H1 (cell line): ENCODE measurements at regions not wholly inside any gene's neighbourhood (a gene's known extent, or its start where the extent isn't known, plus 50 kb on each side); places are given as distances from the start of the nearest gene placed in this dataset.

Experiments
- CTCF ChIA-PET: fragments of 300-600 bp; sonication (Branson Sonifier 250); formaldehyde crosslinking; loops from one replicate; lab custom pipeline; 2021; ENCODE audit not compliant: partially characterized antibody; lab: Charles Lee
- POLR2A ChIA-PET: fragments of 300-600 bp; sonication (Branson Sonifier 250); formaldehyde crosslinking; loops from one replicate; lab custom pipeline; 2021; ENCODE audit warnings: inconsistent platforms; ENCODE audit not compliant: partially characterized antibody; lab: Charles Lee
- DNase-seq, 2 experiments: peaks; one replicate each; pipeline versions ENCODE4 v3.0.0 to v3.0.0-alpha.2; 2010 to 2022; ENCODE audit warnings: low spot score in 2 of 2, low read depth in 1 of 2, mixed read lengths in 1 of 2
- FAIRE-seq: peaks from 2 replicates; lab custom pipeline; 2011; peaks lifted over from hg19 to GRCh38; lab: Jason Lieb, UNC
- H2AFZ ChIP-seq: 2 replicates; pipeline ENCODE4 v1.8.1; 2012; ENCODE audit warnings: low read length, inconsistent platforms
- H2AK5ac ChIP-seq: 2 replicates; pipeline ENCODE4 v1.6.1; 2013; ENCODE audit warnings: low read depth, low read length
- H2BK120ac ChIP-seq: replicated peaks from 2 replicates; pipeline ENCODE3; 2013; ENCODE audit warnings: low read depth, low read length, inconsistent platforms
- H2BK12ac ChIP-seq: 2 replicates; pipeline ENCODE4 v1.6.1; 2013; ENCODE audit warnings: low read depth, low read length
- H2BK15ac ChIP-seq: 2 replicates; pipeline ENCODE4 v1.6.1; 2013; ENCODE audit warnings: low read length
- H2BK20ac ChIP-seq: 2 replicates; pipeline ENCODE4 v1.6.1; 2013; ENCODE audit warnings: low read length
- H2BK5ac ChIP-seq: 2 replicates; pipeline ENCODE4 v1.6.1; 2013; ENCODE audit warnings: low read depth, low read length
- H3K14ac ChIP-seq: 2 replicates; pipeline ENCODE4 v1.6.1; 2013; ENCODE audit warnings: inconsistent platforms; ENCODE audit not compliant: insufficient read length
- H3K18ac ChIP-seq: 2 replicates; pipeline ENCODE4 v1.6.1; 2013; ENCODE audit warnings: low read length; ENCODE audit errors: extremely low read depth
- H3K23ac ChIP-seq: 2 replicates; pipeline ENCODE4 v1.6.1; 2013; ENCODE audit warnings: inconsistent platforms; ENCODE audit not compliant: insufficient read length
- H3K23me2 ChIP-seq: 2 replicates; pipeline ENCODE4 v1.6.1; 2013; ENCODE audit warnings: low read depth, low read length
- H3K27ac ChIP-seq: 2 replicates; pipeline ENCODE4 v1.6.1; 2011; ENCODE audit warnings: low read depth, low read length, inconsistent platforms
- H3K27me3 ChIP-seq, 4 experiments: replicated peaks in 1 of 4; 1 replicate in 1 of 4; 2 replicates in 3 of 4; pipeline versions ENCODE4 v1.6.1 to v1.8.1; 2011 to 2013; ENCODE audit warnings: low read length in 3 of 4, mild to moderate bottlenecking in 3 of 4, inconsistent platforms in 2 of 4, mixed read lengths in 2 of 4, moderate library complexity in 1 of 4; ENCODE audit not compliant: control insufficient read depth in 3 of 4, insufficient read depth in 3 of 4; ENCODE audit errors: extremely low read depth in 1 of 4
- H3K36me3 ChIP-seq, 4 experiments: 2 replicates each; pipeline versions ENCODE4 v1.6.1 to v1.8.1; 2011 to 2013; ENCODE audit warnings: mild to moderate bottlenecking in 4 of 4, low read length in 3 of 4, moderate library complexity in 2 of 4, control low read depth in 1 of 4, inconsistent platforms in 1 of 4; ENCODE audit not compliant: insufficient read depth in 4 of 4, control insufficient read depth in 2 of 4
- H3K4ac ChIP-seq: replicated peaks from 2 replicates; pipeline ENCODE3; 2013; ENCODE audit warnings: low read length, low read depth, mixed read lengths, inconsistent platforms; ENCODE audit not compliant: insufficient read length
- H3K4me1 ChIP-seq, 4 experiments: replicated peaks in 1 of 4; 1 replicate in 1 of 4; 2 replicates in 3 of 4; pipeline versions ENCODE4 v1.6.1 to v1.8.1; 2011 to 2013; ENCODE audit warnings: low read length in 3 of 4, inconsistent platforms in 2 of 4, mixed read lengths in 1 of 4; ENCODE audit not compliant: insufficient read depth in 4 of 4, control insufficient read depth in 3 of 4
- H3K4me2 ChIP-seq, 2 experiments: 2 replicates each; pipeline versions ENCODE4 v1.6.1 to v1.8.1; 2011 to 2013; ENCODE audit warnings: low read depth in 2 of 2, low read length in 2 of 2, control low read depth in 1 of 2, inconsistent platforms in 1 of 2, mild to moderate bottlenecking in 1 of 2; ENCODE audit not compliant: insufficient read depth in 1 of 2
- H3K4me3 ChIP-seq, 4 experiments: fragments of 200-600, 300-600 bp in 1 of 4; sonication (generic), shearing (Covaris generic), sonication (Bioruptor Twin) in 1 of 4; 2 replicates each; pipeline versions ENCODE4 v1.5.1 to v1.8.1; 2011 to 2016; ENCODE audit warnings: low read length in 4 of 4, low read depth in 3 of 4, control low read depth in 2 of 4, inconsistent platforms in 2 of 4, mild to moderate bottlenecking in 2 of 4, mixed read lengths in 1 of 4, moderate library complexity in 1 of 4; ENCODE audit not compliant: insufficient read depth in 2 of 4; ENCODE audit errors: extremely low read depth in 1 of 4
- H3K56ac ChIP-seq: replicated peaks from 2 replicates; pipeline ENCODE3; 2013; ENCODE audit warnings: low read depth, mild to moderate bottlenecking, mixed read lengths, low read length, inconsistent platforms; ENCODE audit not compliant: insufficient read length
- H3K79me1 ChIP-seq: 2 replicates; pipeline ENCODE4 v1.6.1; 2013; ENCODE audit warnings: low read depth, low read length, control low read depth
- H3K79me2 ChIP-seq, 2 experiments: 2 replicates each; pipeline versions ENCODE4 v1.6.1 to v1.8.1; 2012 to 2013; ENCODE audit warnings: low read length in 2 of 2, mild to moderate bottlenecking in 2 of 2, inconsistent platforms in 1 of 2; ENCODE audit not compliant: insufficient read depth in 2 of 2, control insufficient read depth in 1 of 2
- H3K9ac ChIP-seq, 4 experiments: replicated peaks in 1 of 4; 1 replicate in 1 of 4; 2 replicates in 3 of 4; pipeline versions ENCODE4 v1.6.1 to v1.8.1; 2011 to 2013; ENCODE audit warnings: low read depth in 3 of 4, low read length in 3 of 4, control low read depth in 2 of 4, mild to moderate bottlenecking in 2 of 4, moderate library complexity in 2 of 4, inconsistent platforms in 1 of 4; ENCODE audit errors: extremely low read depth in 1 of 4
- H3K9me3 ChIP-seq, 2 experiments: 2 replicates each; pipeline versions ENCODE4 v1.6.1 to v1.8.1; 2012 to 2013; ENCODE audit warnings: mild to moderate bottlenecking in 2 of 2, moderate library complexity in 2 of 2, control low read depth in 1 of 2, inconsistent platforms in 1 of 2, low read depth in 1 of 2, low read length in 1 of 2, mixed read lengths in 1 of 2; ENCODE audit not compliant: insufficient read depth in 2 of 2
- H4K20me1 ChIP-seq, 2 experiments: replicated peaks in 1 of 2; 2 replicates each; pipeline versions ENCODE3 to v1.8.1; 2011 to 2013; ENCODE audit warnings: inconsistent platforms in 2 of 2, low read length in 2 of 2, mild to moderate bottlenecking in 1 of 2; ENCODE audit not compliant: insufficient read depth in 2 of 2, control insufficient read depth in 1 of 2
- H4K5ac ChIP-seq: 2 replicates; pipeline ENCODE4 v1.6.1; 2013; ENCODE audit warnings: low read length, low read depth, mixed read lengths, inconsistent platforms; ENCODE audit not compliant: insufficient read length
- H4K8ac ChIP-seq: 2 replicates; pipeline ENCODE4 v1.8.0; 2013; ENCODE audit warnings: mild to moderate bottlenecking, moderate library complexity, low read length, inconsistent platforms; ENCODE audit not compliant: insufficient read depth; ENCODE audit errors: extremely low read depth
- H4K91ac ChIP-seq: replicated peaks from 2 replicates; pipeline ENCODE3; 2013; ENCODE audit warnings: low read length, mixed read lengths, inconsistent platforms; ENCODE audit not compliant: insufficient read length
- ASH2L ChIP-seq: fragments of 200-600, 300-600 bp; sonication (generic); IDR thresholded peaks from one replicate; pipeline ENCODE4 v1.7.1; 2017; ENCODE audit warnings: low read length
- BCL11A ChIP-seq, 2 experiments: IDR thresholded peaks; one replicate each; pipeline ENCODE4 v1.6.1; 2011; ENCODE audit warnings: low read depth in 2 of 2, low read length in 2 of 2, mild to moderate bottlenecking in 2 of 2
- CBX5 ChIP-seq: fragments of 300-800, 300-1000 bp; sonication (generic); IDR thresholded peaks from 2 replicates; pipeline ENCODE4 v1.7.1; 2016; ENCODE audit warnings: antibody characterized with exemption, low read length, low read depth
- CHD1 ChIP-seq: IDR thresholded peaks from 2 replicates; pipeline ENCODE4 v1.6.1; 2012; ENCODE audit warnings: low read depth, low read length, improper control_type of control experiment
- GABPA ChIP-seq: IDR thresholded peaks from 2 replicates; pipeline ENCODE4 v1.6.1; 2011; ENCODE audit warnings: mild to moderate bottlenecking, low read length, moderate library complexity, borderline replicate concordance; ENCODE audit not compliant: insufficient read depth
- PHF8 ChIP-seq: fragments of 200-600 bp; sonication (generic); conservative IDR thresholded peaks from 2 replicates; pipeline ENCODE4 v1.7.1; 2012; ENCODE audit warnings: low read depth, mild to moderate bottlenecking, inconsistent platforms, low read length, moderate library complexity
- POLR2AphosphoS5 ChIP-seq: IDR thresholded peaks from 2 replicates; pipeline ENCODE4 v1.6.1; 2011; ENCODE audit warnings: low read depth, low read length
- RXRA ChIP-seq: IDR thresholded peaks from 2 replicates; pipeline ENCODE4 v1.6.1; 2011; ENCODE audit warnings: low read depth, mild to moderate bottlenecking, low read length, moderate library complexity; ENCODE audit not compliant: insufficient read depth
- SAP30 ChIP-seq: fragments of 300-600 bp; sonication (generic); IDR thresholded peaks from 2 replicates; pipeline ENCODE4 v1.7.1; 2012; ENCODE audit warnings: low read length, moderate library complexity, mild to moderate bottlenecking, inconsistent platforms; ENCODE audit not compliant: insufficient read depth, insufficient replicate concordance
- TAF1 ChIP-seq: IDR thresholded peaks from 2 replicates; pipeline ENCODE4 v1.6.1; 2011; ENCODE audit warnings: mild to moderate bottlenecking, low read depth, low read length
- WGBS, 2 experiments: shearing (Covaris generic) in 1 of 2; methylation state at CpG; one replicate each; pipeline versions ENCODE4 v1.1.6 to v1.1.7; 2013 to 2015; ENCODE audit warnings: low lambda C conversion rate in 2 of 2, mixed read lengths in 2 of 2, inconsistent platforms in 1 of 2, low coverage in 1 of 2, missing lambda C conversion rate in 1 of 2; ENCODE audit not compliant: insufficient replicate concordance in 2 of 2, insufficient coverage in 1 of 2, insufficient read length in 1 of 2; ENCODE audit errors: extremely low coverage in 1 of 2, missing lambda C conversion rate in 1 of 2; 5-methylcytosine and 5-hydroxymethylcytosine counted together
- TF ChIP-seq, protein P1 (sequence below), 3 experiments: IDR thresholded peaks; 1 replicate in 2 of 3; 2 replicates in 1 of 3; pipeline versions ENCODE4 v1.5.1 to v1.6.1; 2011; ENCODE audit warnings: low read length in 3 of 3, mild to moderate bottlenecking in 3 of 3, inconsistent platforms in 2 of 3, low read depth in 1 of 3, moderate library complexity in 1 of 3; ENCODE audit not compliant: insufficient read depth in 1 of 3; ENCODE audit errors: control extremely low read depth in 1 of 3
- TF ChIP-seq, protein P2 (sequence below): IDR thresholded peaks from 2 replicates; pipeline ENCODE4 v1.6.1; 2012; ENCODE audit warnings: inconsistent platforms

GRCh38 chr6:74073999-74074398, 378.0 kb downstream of the CD109 start:
- Histone ChIP-seq H3K36me3 (no peaks in the 10 kb centered on the region), H4K91ac (no peak overlapping the region), H4K8ac (no peak overlapping the region), H3K79me2 (no peaks in the 10 kb centered on the region), H2BK15ac (no peak overlapping the region), H3K9me3 (no peaks in the 10 kb centered on the region), H3K4ac (no peak overlapping the region), H4K20me1 (no peaks in the 10 kb centered on the region), H3K4me3 (no peak overlapping the region), H3K18ac (no peak overlapping the region), H2AFZ (0 out of 2 replicates have a peak overlapping the region, but pooled peaks have one; percentile 46), H2BK5ac (no peak overlapping the region), H2BK20ac (no peak overlapping the region), H3K9ac (no peak overlapping the region), H3K79me1 (no peaks in the 10 kb centered on the region), H3K4me2 (no peak overlapping the region), H3K27ac (no peak overlapping the region), H3K27me3 (no peaks in the 10 kb centered on the region), H3K14ac (no peak overlapping the region), H3K23me2 (no peaks in the 10 kb centered on the region), H3K4me1 (no peaks in the 10 kb centered on the region), H2AK5ac (no peak overlapping the region), H3K23ac (no peak overlapping the region), H2BK12ac (no peak overlapping the region), H4K5ac (no peak overlapping the region), H3K56ac (no peak overlapping the region), H2BK120ac (no peak overlapping the region)
- WGBS, 2 experiments: 82% methylated on average over 3 of the region's 3 CpGs; no CpG with 5 or more reads in 1 of the 2 experiments
- DNase-seq: no peak
- FAIRE-seq: no peak
- ChIA-PET POLR2A (no interaction called here), CTCF (interaction anchor here (1.4 kb wide), 1 partner anchor 17 kb away, joined by 4 read pairs; no protein-coding TSS in a partner anchor)
- no peak for TF ChIP-seq TAF1
- no peak for TF ChIP-seq ASH2L
- no peak for TF ChIP-seq GABPA
- TF ChIP-seq CHD1: no peak
- no peak for TF ChIP-seq PHF8
- TF ChIP-seq, protein P1, sequence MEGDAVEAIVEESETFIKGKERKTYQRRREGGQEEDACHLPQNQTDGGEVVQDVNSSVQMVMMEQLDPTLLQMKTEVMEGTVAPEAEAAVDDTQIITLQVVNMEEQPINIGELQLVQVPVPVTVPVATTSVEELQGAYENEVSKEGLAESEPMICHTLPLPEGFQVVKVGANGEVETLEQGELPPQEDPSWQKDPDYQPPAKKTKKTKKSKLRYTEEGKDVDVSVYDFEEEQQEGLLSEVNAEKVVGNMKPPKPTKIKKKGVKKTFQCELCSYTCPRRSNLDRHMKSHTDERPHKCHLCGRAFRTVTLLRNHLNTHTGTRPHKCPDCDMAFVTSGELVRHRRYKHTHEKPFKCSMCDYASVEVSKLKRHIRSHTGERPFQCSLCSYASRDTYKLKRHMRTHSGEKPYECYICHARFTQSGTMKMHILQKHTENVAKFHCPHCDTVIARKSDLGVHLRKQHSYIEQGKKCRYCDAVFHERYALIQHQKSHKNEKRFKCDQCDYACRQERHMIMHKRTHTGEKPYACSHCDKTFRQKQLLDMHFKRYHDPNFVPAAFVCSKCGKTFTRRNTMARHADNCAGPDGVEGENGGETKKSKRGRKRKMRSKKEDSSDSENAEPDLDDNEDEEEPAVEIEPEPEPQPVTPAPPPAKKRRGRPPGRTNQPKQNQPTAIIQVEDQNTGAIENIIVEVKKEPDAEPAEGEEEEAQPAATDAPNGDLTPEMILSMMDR (IDR thresholded peaks at IDR 0.05; ENCODE audit: control extremely low read depth in 1 of 3, insufficient read depth in 1 of 3, low read depth in 1 of 3, low read length in 3 of 3): no peak
- TF ChIP-seq, protein P2, sequence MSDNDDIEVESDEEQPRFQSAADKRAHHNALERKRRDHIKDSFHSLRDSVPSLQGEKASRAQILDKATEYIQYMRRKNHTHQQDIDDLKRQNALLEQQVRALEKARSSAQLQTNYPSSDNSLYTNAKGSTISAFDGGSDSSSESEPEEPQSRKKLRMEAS: no peak
- TF ChIP-seq RXRA: no peak
- no peak for TF ChIP-seq CBX5
- TF ChIP-seq SAP30: no peak
- TF ChIP-seq POLR2AphosphoS5: no peak
- TF ChIP-seq BCL11A (IDR thresholded peaks at IDR 0.05; ENCODE audit: low read depth in 2 of 2, low read length in 2 of 2): no peak
